ENCODE measurements at regions not wholly inside any gene's neighbourhood (a gene's known extent, or its start where the extent isn't known, plus 50 kb on each side); places are given as distances from the start of the nearest gene placed in this dataset.

DNA sequence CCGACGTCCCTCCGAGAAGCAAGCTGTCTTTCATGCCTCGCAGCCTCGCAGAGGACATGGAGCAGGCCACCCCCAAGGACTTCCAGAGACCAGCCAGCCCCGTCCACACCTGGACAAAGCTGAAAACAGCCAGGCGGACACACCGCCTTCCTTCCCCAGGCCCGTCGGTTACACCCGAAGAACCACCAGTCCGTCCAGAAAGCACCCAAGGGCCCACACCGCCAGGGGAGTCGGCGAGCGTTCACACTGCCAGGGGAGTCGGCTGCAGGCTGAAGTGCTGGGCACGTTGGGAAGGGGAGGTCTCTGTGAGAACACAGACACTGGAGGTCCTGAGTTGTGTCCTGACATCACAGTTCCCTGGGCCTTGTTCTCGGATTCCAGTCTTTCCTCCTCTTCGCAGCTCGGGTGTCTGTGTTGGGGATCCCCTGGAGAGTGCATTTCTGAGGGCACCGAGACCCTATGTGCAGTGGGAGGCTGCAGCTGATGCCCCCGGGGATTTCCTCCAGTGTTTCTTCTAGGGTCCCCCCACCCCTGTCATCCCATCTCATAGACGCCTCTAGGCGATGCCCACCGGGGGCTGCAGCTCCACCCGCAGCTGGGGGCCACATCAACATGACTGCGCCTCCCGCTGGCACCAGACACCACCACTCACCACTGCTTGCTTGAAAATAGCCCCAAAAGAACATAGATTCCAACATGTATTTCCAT is 344.4 kb upstream of the SALL3 start:
- no peak for TF ChIP-seq EZH2phosphoT487 (IDR thresholded peaks at IDR 0.05; ENCODE audit: insufficient read depth, low read depth)
- TF ChIP-seq EZH2 (IDR thresholded peaks at IDR 0.05; ENCODE audit: insufficient read depth, poor library complexity, severe bottlenecking): no peak
